UCSD-AML1 (cell line): ENCODE measurements at regions not wholly inside any gene's neighbourhood (a gene's known extent, or its start where the extent isn't known, plus 50 kb on each side); places are given as distances from the start of the nearest gene placed in this dataset.
"Not testable (repeated sequence)": the region's sequence is repeated elsewhere in the genome, so short reads cannot be mapped to it uniquely, and the experiment has no call there.

Experiments
- DNase-seq: peaks from one replicate; lab custom pipeline; 2025; ENCODE audit not compliant: unreplicated experiment; lab: John Stamatoyannopoulos, UW

DNA sequence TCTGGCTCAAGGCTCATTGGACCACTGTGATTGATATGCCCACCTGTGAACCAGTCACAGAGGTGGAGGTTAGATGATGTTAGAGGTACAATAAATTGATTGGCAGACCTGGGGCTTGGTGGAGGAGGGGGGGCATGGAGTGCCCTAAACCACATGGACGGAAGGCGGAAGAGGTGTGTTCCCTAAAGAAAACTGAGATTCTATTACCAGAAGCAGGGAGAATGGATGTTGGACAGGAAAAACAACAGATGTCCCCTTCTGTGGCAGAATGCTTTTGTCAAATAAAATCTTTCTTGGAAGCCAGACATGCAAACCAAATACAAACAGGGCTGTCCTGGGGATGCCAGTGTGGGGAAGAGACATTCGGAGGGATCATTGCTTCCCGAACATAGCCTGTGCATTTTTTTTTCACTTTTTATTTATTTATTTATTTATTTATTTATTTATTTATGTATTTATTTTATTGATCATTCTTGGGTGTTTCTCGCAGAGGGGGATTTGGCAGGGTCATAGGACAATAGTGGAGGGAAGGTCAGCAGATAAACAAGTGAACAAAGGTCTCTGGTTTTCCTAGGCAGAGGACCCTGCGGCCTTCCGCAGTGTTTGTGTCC, 433.9 kb downstream of the RPS24 start:
- no peak for DNase-seq

DNA sequence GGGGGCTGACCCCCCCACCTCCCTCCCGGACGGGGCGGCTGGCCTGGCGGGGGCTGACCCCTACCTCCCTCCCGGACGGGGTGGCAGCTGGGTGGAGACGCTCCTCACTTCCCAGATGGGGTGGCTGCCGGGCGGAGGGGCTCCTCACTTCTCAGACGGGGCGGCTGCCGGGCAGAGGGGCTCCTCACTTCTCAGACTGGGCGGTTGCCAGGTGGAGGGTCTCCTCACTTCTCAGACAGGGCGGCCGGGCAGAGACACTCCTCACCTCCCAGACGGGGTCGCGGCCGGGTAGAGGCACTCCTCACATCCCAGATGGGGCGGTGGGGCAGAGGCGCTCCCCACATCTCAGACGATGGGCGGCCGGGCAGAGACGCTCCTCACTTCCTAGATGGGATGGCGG, 435.1 kb downstream of the RPS24 start:
- DNase-seq = not testable (repeated sequence)

DNA sequence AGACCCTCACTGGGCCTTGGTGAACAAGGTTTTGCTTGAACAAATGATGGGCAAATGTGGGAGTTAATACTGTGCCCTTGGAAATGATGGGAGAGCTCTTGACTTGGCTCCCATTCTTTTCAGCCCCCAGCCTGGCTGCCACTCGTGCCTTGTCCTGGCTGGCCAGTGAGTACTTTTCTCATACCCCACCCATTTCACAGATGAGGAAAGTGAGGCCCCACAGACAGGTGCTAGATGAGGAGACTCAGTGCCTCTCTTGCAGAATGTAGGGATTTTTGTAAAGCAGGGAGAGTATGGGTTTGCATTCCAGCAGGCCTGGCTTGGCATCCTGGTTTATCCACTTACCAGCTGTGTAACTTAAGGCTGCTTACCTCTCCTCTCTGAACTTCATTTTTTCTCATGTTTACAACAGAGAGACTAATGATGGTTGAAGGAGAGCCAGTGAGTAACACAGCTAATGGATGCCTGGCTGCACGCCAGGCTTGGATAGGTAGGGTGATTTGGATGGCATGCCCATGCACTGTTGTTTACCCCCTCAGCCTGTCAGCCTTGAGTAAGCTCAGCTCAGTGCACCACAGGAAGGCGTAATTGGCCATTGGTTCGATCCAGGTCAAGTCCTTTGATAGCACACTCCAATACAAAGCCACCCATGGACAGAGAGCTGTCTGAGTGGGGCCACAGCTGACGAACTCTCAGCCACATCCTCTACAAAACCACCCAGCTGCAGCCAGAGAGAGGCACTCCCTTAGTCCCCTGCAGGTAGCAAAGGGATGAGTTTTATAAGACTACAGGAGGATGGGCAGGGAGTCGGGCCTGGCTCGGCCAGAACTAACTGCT, 436.8 kb downstream of the RPS24 start:
- no peak for DNase-seq

DNA sequence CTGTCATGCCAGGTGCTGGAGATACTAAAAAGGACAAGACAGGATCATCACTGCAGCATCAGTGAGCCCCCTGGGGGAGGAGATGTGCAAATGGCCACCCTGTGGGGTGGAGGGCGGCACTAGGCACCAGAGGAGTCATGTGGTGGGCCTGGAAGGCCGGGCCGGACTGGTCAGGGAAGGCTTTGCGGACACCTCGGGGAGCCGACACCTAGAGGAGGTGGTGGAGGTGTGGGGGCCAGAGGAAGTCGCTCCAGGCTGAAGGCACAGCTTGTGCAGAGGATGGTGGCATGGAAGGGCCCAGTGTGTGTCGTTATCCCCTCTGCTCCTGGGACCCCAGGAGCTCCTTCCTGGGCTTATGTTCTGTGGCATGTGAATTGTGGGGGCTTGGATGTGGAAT, 437.7 kb downstream of the RPS24 start:
- DNase-seq = no peak

GRCh38 chr10:78471723-78472550, 438.3 kb downstream of the RPS24 start:
- no peak for DNase-seq

GRCh38 chr10:78472551-78472890, 438.9 kb downstream of the RPS24 start:
- no peak for DNase-seq

DNA sequence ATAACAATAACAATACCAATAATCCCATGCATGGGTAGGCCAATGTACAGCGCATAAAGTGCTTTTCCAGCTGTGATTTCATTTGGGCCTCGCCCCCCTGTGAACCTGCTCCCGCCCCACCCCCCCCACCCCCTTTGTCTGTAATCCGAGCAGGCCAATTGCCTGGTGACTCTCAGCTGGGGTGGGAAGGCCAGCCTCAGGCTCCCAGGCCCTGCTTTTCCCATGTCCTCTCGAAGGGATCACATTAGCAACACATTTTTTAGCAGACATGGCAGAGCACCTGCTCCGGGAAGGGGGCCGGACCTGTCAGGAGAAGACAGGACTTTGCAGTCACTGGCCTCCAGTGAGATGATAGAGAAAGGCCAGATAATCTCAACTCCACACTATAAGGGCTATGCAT, 439.3 kb downstream of the RPS24 start:
- DNase-seq = no peak

- DNase-seq = no peak
These were observed 441.1 kb downstream of the RPS24 start for GRCh38 chr10:78474743-78475142.

GRCh38 chr10:78475437-78475836, 441.8 kb downstream of the RPS24 start:
- no peak for DNase-seq

- DNase-seq = no peak
These were observed 442.5 kb downstream of the RPS24 start for GRCh38 chr10:78476156-78476555.

DNA sequence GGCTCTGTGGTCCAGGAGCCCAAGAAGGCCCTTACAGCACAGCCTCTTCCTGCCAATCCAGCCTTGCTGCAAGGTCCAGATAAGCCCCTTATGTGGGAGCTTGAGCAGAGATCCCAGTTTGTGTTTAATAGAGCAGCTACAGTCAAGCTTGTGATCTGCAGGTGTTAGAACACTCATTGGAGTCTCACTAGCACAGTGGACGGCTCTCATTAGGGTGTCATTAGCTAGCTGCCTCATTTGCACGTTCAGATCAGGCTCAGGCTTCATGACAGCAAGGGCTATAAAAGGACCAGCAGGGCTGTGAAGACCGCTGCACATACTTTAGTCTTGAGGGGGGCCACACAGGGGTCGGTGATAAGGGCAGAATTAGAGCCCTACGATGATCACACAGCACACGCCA, 443.2 kb downstream of the RPS24 start:
- DNase-seq = no peak

- DNase-seq = no peak
These were observed 445.3 kb downstream of the RPS24 start for GRCh38 chr10:78478919-78479318.

- no peak for DNase-seq
These were observed 445.8 kb downstream of the RPS24 start for GRCh38 chr10:78479467-78479866.

DNA sequence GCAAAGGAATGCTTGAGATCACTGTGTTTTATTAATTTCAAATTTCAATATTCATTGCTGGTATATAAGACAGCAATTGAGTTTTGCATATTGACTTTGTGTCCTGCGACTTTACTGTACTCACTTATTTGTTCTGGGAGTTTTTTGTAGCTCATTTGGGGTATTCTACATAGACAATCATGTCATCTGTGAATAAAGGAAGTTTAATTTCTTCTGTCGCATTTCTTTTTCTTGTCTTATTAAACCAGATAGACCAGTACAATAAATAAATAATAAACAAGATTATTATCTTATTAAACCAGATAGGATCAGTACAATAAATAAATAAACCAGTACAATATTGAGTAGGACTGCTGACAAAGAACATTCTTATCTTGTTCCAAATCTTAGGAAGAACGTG, 448.2 kb downstream of the RPS24 start:
- no peak for DNase-seq

- DNase-seq = no peak
These were observed 450.0 kb downstream of the RPS24 start for GRCh38 chr10:78483641-78484040.

GRCh38 chr10:78489034-78489433, 455.4 kb downstream of the RPS24 start:
- DNase-seq = no peak

GRCh38 chr10:78491812-78492211, 458.1 kb downstream of the RPS24 start:
- DNase-seq = peak; percentile 25

GRCh38 chr10:78492424-78492823, 458.8 kb downstream of the RPS24 start:
- DNase-seq = no peak

- no peak for DNase-seq
These were observed 460.5 kb downstream of the RPS24 start for GRCh38 chr10:78494179-78494578.

GRCh38 chr10:78502210-78502936, 468.7 kb downstream of the RPS24 start:
- DNase-seq = no peak

DNA sequence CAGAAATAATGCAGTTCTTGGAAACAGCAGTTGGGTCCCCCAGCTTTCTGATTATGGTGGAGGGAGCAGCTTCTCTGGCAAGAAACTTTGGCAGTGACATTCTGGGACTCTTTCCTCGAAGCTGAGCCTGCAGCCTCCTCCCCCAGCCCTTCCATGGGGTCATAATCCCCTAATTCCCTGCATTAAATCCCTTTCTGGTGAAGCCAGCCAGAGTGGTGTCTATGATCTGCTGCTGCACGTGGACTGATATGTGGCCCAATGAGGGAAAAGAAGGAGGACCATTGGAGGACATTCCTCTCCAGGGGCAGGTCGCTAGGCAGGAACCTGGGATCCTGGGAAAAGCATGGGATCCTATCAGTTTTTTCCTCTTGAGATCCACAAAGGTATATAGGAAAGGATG, 470.5 kb downstream of the RPS24 start:
- DNase-seq = no peak
